Esophagus squamous epithelium (tissue), 5 donors: ENCODE measurements at regions not wholly inside any gene's neighbourhood (a gene's known extent, or its start where the extent isn't known, plus 50 kb on each side); places are given as distances from the start of the nearest gene placed in this dataset.

Experiments
- DNase-seq: peaks from one replicate; lab custom pipeline; 2025; lab: John Stamatoyannopoulos, UW
- H3K27ac ChIP-seq, 4 donors: fragments of 200-600 bp; sonication (generic); one replicate each; pipeline ENCODE4 v1.5.1; 2016 to 2019; ENCODE audit warnings: mild to moderate bottlenecking in 1 of 4
- H3K27me3 ChIP-seq, 4 donors: fragments of 200-600 bp; sonication (generic); 1 replicate in 3 of 4; 2 replicates in 1 of 4; pipeline versions ENCODE4 v1.5.1 to v1.6.0; 2017 to 2021; ENCODE audit warnings: antibody characterized with exemption in 1 of 4
- H3K36me3 ChIP-seq, 3 donors: fragments of 200-600 bp; sonication (generic); one replicate each; pipeline ENCODE4 v1.5.1; 2016 to 2019
- H3K4me1 ChIP-seq, 3 donors: fragments of 200-600 bp; sonication (generic); one replicate each; pipeline ENCODE4 v1.5.1; 2017 to 2019
- H3K4me3 ChIP-seq, 4 donors: fragments of 200-600 bp; sonication (generic); 1 replicate in 3 of 4; 2 replicates in 1 of 4; pipeline ENCODE4 v1.5.1; 2016 to 2019; ENCODE audit warnings: mild to moderate bottlenecking in 2 of 4, moderate library complexity in 1 of 4
- H3K9me3 ChIP-seq, 3 donors: fragments of 200-600 bp; sonication (generic); one replicate each; pipeline ENCODE4 v1.5.1; 2016 to 2019
- POLR2A ChIP-seq, 4 donors: fragments of 450-650 bp; IDR thresholded peaks; one replicate each; pipeline ENCODE4 v1.6.1; 2017; ENCODE audit warnings: antibody characterized with exemption in 4 of 4, mild to moderate bottlenecking in 4 of 4, moderate library complexity in 3 of 4
- WGBS, 2 donors: methylation state at CpG; one replicate each; pipeline ENCODE4 v1.1.5; 2018; 5-methylcytosine and 5-hydroxymethylcytosine counted together
- intact Hi-C: fragments of 100-400 bp; cut with DNase I; formaldehyde crosslinking; loops from one replicate; pipeline ENCODE4 v1.15.0; 2022
- TF ChIP-seq, protein P1 (sequence below), 6 experiments: fragments of 450-650 bp in 4 of 6; fragments of 200-600 bp in 2 of 6; sonication (generic) in 2 of 6; IDR thresholded peaks; one replicate each; pipeline ENCODE4 v1.5.1; 2016 to 2019; ENCODE audit warnings: antibody characterized with exemption in 6 of 6, mild to moderate bottlenecking in 4 of 6, moderate library complexity in 4 of 6
- donor health status: DM: yes; HTN: yes; CAD: no.

DNA sequence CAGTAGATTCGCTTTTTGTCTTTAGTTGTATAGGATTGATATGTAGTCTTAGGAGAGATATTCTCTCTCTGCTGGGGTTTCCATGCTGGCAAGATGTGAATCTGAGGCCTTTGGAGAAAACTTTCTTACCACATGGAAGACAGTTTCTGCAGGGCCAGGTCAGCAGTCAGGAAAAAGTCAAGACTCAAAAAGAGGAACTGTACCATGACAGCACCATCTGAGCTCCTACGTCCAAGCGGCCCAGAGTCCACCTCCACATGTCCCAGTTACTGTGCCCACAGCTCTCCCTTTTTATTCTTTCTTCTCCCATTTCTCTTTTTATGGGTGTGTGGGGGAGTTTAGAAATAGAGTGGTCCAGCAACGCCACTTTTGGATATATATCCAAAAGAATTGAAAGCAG lies 172.0 kb downstream of the MTHFS start:
- TF ChIP-seq POLR2A (IDR thresholded peaks at IDR 0.05) = no peak
- TF ChIP-seq, protein P1, sequence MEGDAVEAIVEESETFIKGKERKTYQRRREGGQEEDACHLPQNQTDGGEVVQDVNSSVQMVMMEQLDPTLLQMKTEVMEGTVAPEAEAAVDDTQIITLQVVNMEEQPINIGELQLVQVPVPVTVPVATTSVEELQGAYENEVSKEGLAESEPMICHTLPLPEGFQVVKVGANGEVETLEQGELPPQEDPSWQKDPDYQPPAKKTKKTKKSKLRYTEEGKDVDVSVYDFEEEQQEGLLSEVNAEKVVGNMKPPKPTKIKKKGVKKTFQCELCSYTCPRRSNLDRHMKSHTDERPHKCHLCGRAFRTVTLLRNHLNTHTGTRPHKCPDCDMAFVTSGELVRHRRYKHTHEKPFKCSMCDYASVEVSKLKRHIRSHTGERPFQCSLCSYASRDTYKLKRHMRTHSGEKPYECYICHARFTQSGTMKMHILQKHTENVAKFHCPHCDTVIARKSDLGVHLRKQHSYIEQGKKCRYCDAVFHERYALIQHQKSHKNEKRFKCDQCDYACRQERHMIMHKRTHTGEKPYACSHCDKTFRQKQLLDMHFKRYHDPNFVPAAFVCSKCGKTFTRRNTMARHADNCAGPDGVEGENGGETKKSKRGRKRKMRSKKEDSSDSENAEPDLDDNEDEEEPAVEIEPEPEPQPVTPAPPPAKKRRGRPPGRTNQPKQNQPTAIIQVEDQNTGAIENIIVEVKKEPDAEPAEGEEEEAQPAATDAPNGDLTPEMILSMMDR (IDR thresholded peaks at IDR 0.05) = no peak
- Histone ChIP-seq H3K4me1 (no peaks in the 10 kb centered on the region), H3K9me3 (no peaks in the 10 kb centered on the region), H3K27me3 (peaks cover 0 to 6% (median 0%) of the 10 kb centered on the region in 4 donors), H3K36me3 (no peaks in the 10 kb centered on the region), H3K27ac (no peak overlapping the region), H3K4me3 (no peak overlapping the region)
- DNase-seq = no peak
- WGBS, 2 donors = 60 to 93% methylated on average over 4 of the region's 4 CpGs
- intact Hi-C loops = no loop called here

DNA sequence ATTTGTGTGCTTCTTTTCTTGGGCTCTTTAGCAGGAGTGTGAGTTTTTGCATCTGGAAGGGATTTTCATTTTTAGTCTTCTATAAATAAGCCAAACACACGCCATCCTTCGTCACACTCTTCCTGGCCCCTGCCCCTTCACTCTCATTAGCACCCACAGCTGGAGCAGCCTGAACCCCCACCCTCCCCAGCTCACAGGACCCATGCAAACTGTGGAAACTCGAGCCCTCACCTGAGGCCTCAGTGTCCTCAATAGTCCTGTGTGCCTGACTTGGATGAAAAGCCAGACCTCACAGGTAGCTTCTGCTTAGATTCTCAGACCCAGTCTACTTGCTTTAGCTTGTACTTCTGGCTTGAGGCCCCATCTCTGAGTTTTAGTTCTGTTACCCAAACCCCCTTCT lies 167.9 kb downstream of the MTHFS start:
- no peaks in the 10 kb centered on the region for H3K36me3 ChIP-seq
- H3K4me1 ChIP-seq = no peaks in the 10 kb centered on the region
- WGBS, 2 donors = 26 to 62% methylated on average over 2 to 3 of the region's 3 CpGs
- H3K4me3 ChIP-seq = no peak overlapping the region
- no peak overlapping the region for H3K27ac ChIP-seq
- H3K27me3 ChIP-seq = no peaks in the 10 kb centered on the region
- no peak for TF ChIP-seq POLR2A (IDR thresholded peaks at IDR 0.05)
- TF ChIP-seq, protein P1 (IDR thresholded peaks at IDR 0.05) = no peak
- H3K9me3 ChIP-seq = no peaks in the 10 kb centered on the region
- intact Hi-C loops = no loop called here
- no peak for DNase-seq

DNA sequence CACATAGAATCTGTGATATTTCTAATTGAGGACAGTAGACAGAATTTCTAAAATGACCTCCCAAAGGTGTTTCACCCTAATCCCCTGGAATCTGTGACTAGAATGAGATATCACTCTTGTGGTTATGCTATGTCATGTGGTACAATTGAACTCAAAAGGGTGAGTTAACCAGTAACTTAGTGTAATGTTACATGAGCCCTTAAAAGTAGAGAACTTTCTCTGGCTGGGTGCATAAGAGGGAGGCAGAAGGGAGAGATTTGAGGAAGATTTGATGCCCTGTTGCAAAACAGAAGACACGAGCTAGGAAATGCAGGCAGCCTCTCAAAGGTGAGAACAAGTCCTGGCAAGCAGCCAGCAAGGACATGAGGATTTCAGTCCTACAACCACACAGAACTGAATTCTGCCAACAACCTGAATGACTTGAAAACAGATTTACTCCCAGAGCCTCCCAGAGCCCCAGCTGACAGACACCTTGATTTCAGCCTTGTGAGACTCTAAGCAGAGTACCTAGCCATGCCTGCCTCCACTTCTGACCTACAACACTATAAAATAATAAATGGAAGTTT lies 160.3 kb downstream of the MTHFS start:
- no peaks in the 10 kb centered on the region for H3K4me1 ChIP-seq
- no peaks in the 10 kb centered on the region for H3K36me3 ChIP-seq
- TF ChIP-seq, protein P1 (IDR thresholded peaks at IDR 0.05) = no peak
- TF ChIP-seq POLR2A (IDR thresholded peaks at IDR 0.05) = no peak
- no peak overlapping the region for H3K4me3 ChIP-seq
- intact Hi-C loops = no loop called here
- H3K9me3 ChIP-seq = no peaks in the 10 kb centered on the region
- no peak for DNase-seq
- no peaks in the 10 kb centered on the region for H3K27me3 ChIP-seq
- H3K27ac ChIP-seq = no peak overlapping the region
- 20 to 39% methylated on average over 1 of the region's 1 CpG for WGBS, 2 donors

DNA sequence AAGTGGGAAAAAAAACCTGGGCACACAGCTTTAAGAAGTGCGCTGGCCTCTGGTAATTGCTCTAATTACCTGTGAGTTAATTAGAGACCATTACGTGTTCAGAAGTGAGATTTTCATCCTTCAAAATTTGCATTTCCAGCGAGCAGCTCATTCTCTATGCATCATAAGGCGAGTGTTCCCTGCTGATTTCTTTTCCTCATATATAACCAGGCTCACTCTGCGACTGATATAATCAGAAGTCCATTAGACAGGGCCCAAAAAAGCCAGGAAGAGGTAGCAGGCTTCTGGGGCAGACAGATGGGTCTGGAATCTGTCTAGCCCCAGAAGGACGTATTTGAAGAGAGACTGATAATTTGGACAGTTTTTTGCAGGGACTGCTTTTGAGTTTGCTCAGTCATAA lies 158.7 kb downstream of the MTHFS start:
- no peak for TF ChIP-seq POLR2A (IDR thresholded peaks at IDR 0.05)
- TF ChIP-seq, protein P1 (IDR thresholded peaks at IDR 0.05) = no peak
- no peak overlapping the region for H3K4me3 ChIP-seq
- H3K9me3 ChIP-seq = no peaks in the 10 kb centered on the region
- intact Hi-C loops = no loop called here
- 77 to 81% methylated on average over 6 of the region's 6 CpGs for WGBS, 2 donors
- no peaks in the 10 kb centered on the region for H3K4me1 ChIP-seq
- DNase-seq = no peak
- no peaks in the 10 kb centered on the region for H3K36me3 ChIP-seq
- no peaks in the 10 kb centered on the region for H3K27me3 ChIP-seq
- H3K27ac ChIP-seq = no peak overlapping the region

DNA sequence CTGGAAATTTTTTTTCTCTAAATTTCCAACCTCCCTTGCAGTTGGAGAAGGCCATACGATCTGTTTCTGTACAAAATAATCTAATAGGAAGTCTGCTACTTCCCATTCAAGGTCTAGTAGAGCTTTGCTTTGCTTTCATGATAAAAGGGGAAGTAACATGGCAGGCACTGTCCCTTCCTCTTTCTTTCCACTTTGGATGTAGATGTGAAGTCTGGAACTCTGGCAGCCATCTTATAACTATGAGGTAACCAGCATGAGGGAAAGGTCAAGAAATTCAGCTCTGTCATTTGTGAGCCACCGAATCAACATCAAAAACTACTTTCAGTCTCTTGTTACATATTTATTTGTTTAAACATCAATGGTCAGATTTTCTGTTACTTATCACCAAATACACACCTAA lies 156.3 kb downstream of the MTHFS start:
- Histone ChIP-seq H3K4me1 (no peaks in the 10 kb centered on the region), H3K27ac (no peak overlapping the region), H3K4me3 (no peak overlapping the region), H3K27me3 (no peaks in the 10 kb centered on the region), H3K36me3 (no peaks in the 10 kb centered on the region), H3K9me3 (no peaks in the 10 kb centered on the region)
- 74 to 78% methylated on average over 2 of the region's 2 CpGs for WGBS, 2 donors
- no peak for DNase-seq
- TF ChIP-seq POLR2A (IDR thresholded peaks at IDR 0.05) = no peak
- TF ChIP-seq, protein P1 (IDR thresholded peaks at IDR 0.05) = no peak
- intact Hi-C loops = no loop called here
